BLaER1 (cell line): ENCODE measurements at regions not wholly inside any gene's neighbourhood (a gene's known extent, or its start where the extent isn't known, plus 50 kb on each side); places are given as distances from the start of the nearest gene placed in this dataset.

Experiments used
- H3K27ac ChIP-seq: shearing (Covaris generic); formaldehyde crosslinking; 2 replicates; pipeline ENCODE4 v1.8.1; 2022
- H3K27me3 ChIP-seq: shearing (Covaris generic); formaldehyde crosslinking; 2 replicates; pipeline ENCODE4 v1.8.1; 2022
- H3K36me3 ChIP-seq: shearing (Covaris generic); formaldehyde crosslinking; 2 replicates; pipeline ENCODE4 v1.8.1; 2022
- H3K4me1 ChIP-seq: shearing (Covaris generic); formaldehyde crosslinking; 2 replicates; pipeline ENCODE4 v1.8.1; 2022
- H3K4me2 ChIP-seq: shearing (Covaris generic); formaldehyde crosslinking; 2 replicates; pipeline ENCODE4 v1.8.1; 2022
- H3K4me3 ChIP-seq: shearing (Covaris generic); formaldehyde crosslinking; 2 replicates; pipeline ENCODE4 v1.8.1; 2022
- H3K9ac ChIP-seq: shearing (Covaris generic); formaldehyde crosslinking; 2 replicates; pipeline ENCODE4 v1.8.1; 2022
- H3K9me3 ChIP-seq: shearing (Covaris generic); formaldehyde crosslinking; 2 replicates; pipeline ENCODE4 v1.8.1; 2022
- H4K20me1 ChIP-seq: shearing (Covaris generic); formaldehyde crosslinking; 2 replicates; pipeline ENCODE4 v1.8.1; 2022
- Cebpa-rat ChIP-seq: shearing (Covaris generic); IDR thresholded peaks from 2 replicates; pipeline ENCODE4 v1.8.1; 2022

DNA sequence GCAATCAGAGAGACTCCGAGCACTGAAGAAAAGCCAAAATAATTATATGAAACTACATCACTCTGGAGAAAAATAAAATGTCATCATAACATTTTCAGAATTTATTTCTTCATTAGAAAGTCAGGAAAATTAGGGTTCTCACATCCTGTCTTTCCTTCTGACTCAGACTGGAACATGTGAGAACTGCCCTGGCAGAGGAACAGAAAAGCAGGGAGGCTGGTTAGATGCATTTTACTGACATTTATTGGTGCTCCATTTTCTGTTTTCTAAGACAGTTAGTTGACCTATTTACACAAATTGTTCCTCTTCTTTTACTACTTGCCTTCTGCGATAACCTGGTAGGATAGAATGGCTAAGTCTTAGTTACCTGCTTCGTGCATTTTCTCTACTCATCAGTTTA, 58.6 kb upstream of the ANK3 start:
- H3K4me3 ChIP-seq, result no peak overlapping the region
- H3K27ac ChIP-seq, result no peak overlapping the region
- H3K36me3 ChIP-seq, result no peaks in the 10 kb centered on the region
- no peak overlapping the region for H3K4me2 ChIP-seq
- no peak for TF ChIP-seq Cebpa-rat
- H3K9ac ChIP-seq, result no peak overlapping the region
- H3K9me3 ChIP-seq, result no peaks in the 10 kb centered on the region
- H3K4me1 ChIP-seq, result peaks cover 8% of the 10 kb centered on the region; the same call in 1 of the 2 replicates
- no peaks in the 10 kb centered on the region for H4K20me1 ChIP-seq
- H3K27me3 ChIP-seq, result no peaks in the 10 kb centered on the region

DNA sequence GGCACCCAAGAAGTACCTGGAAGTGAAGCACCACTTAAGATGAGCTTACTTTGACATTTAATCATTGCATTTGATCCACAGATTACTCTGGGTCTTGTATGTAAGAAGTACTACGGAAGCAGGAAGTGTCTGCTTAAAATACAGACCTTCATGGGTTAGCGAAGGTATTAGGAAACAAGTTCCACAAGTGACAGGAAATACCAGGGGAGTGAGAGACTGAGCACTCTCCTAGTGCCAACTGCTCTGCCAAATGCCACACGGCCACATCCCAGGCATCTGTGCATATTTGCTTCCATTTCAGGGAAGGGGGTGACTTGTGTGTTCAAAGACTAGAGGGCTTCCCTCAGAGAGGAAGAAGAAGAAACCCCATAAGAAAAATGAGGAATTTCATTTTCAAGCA, 57.2 kb upstream of the ANK3 start:
- no peaks in the 10 kb centered on the region for H3K27me3 ChIP-seq
- H3K27ac ChIP-seq, result no peak overlapping the region
- H3K4me2 ChIP-seq, result no peak overlapping the region
- peaks cover 8% of the 10 kb centered on the region; the same call in 1 of the 2 replicates for H3K4me1 ChIP-seq
- H3K9ac ChIP-seq, result no peak overlapping the region
- no peaks in the 10 kb centered on the region for H3K36me3 ChIP-seq
- TF ChIP-seq Cebpa-rat, result no peak
- H4K20me1 ChIP-seq, result no peaks in the 10 kb centered on the region
- H3K9me3 ChIP-seq, result no peaks in the 10 kb centered on the region
- H3K4me3 ChIP-seq, result no peak overlapping the region

DNA sequence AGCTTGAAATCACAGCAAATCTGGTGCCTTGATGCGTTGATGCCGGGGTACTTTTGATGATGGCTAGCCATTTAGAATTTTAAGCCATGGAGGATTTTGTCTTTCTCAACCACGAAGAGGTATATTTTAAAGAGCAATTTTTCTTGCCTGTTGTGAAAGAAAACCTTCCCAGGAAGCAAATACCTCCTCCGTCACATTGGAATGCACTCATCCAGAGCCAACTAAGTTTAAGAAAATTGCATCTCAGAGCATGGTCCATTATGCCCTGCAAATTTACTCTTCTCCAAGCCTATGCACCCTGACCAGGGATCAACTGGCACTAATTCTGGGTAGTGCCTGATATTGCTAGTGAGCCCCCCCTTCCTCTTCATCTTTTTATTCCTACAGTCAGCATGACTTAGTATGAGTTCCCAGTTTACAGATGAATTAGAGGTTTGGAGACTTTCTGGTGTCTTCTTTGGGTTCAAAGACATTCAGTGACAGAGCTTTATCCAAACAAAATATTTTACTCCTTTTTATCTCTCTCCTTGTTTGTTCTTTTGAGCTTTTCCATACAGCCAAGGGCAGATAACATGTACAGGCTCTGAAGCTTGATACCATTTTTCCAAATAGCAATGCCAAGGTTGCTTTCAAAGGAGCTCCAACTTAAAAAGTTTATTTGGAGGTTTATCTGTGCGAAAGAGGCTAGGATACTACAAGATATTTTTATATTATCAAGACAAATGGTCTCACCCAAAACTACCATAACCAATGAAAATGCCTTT, 56.6 kb upstream of the ANK3 start:
- Histone ChIP-seq H4K20me1 (no peaks in the 10 kb centered on the region), H3K4me3 (no peak overlapping the region), H3K9me3 (no peaks in the 10 kb centered on the region), H3K4me2 (no peak overlapping the region), H3K4me1 (peaks cover 8% of the 10 kb centered on the region; the same call in 1 of the 2 replicates), H3K36me3 (no peaks in the 10 kb centered on the region), H3K27ac (no peak overlapping the region), H3K27me3 (no peaks in the 10 kb centered on the region), H3K9ac (no peak overlapping the region)
- TF ChIP-seq Cebpa-rat, result no peak

DNA sequence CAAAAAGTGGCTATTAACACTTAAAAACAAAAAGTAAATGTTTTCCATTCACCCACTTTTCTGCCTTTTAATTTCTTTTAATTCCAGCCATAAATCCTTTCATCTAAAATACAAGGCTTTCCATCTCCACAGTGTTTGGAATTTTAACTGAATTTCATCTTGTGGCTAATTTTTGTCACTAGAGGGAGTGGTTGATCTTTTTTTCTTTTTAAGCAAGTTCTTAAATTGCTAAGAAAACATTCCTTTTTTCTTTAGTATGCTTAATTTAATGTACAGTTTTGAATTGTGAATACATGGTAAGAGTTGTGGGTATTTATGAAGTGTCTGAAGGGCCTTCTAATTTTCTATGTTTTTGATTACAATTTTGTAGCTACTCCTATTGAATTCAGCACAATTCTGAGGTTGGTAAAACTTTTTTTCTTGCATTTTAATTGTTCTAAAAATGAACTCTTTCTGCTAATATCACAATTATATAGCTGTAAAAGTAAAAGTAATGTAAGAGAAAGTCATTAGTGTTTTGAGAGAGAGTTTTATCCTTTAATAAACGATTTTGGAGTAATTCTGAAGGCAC, 54.9 kb upstream of the ANK3 start:
- no peaks in the 10 kb centered on the region for H3K27me3 ChIP-seq
- H3K36me3 ChIP-seq, result no peaks in the 10 kb centered on the region
- H3K4me2 ChIP-seq, result no peak overlapping the region
- H3K4me3 ChIP-seq, result no peak overlapping the region
- H3K9me3 ChIP-seq, result no peaks in the 10 kb centered on the region
- no peak overlapping the region for H3K9ac ChIP-seq
- no peak for TF ChIP-seq Cebpa-rat
- H4K20me1 ChIP-seq, result no peaks in the 10 kb centered on the region
- H3K27ac ChIP-seq, result no peak overlapping the region
- peaks cover 8% of the 10 kb centered on the region; the same call in 1 of the 2 replicates for H3K4me1 ChIP-seq

DNA sequence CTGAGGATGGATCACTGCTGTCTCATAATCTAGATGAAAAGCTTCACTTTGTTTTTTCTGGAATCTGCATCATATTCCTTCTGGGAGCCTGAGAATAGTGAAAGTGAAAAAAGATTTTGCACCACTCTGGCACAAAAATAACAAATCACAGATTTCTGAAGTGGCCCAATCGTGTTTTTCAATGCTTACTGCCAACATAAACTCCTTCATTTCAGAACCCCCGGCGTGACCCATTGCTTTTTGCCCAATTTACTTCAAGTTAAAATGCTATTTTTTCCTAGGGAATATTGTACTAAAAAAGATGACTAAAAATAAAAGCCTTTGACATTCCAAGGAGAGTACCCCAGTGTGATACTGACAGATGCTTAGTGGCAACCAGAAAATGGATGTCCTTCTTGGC, 53.7 kb upstream of the ANK3 start:
- Histone ChIP-seq H3K27ac (no peak overlapping the region), H3K9me3 (no peaks in the 10 kb centered on the region), H4K20me1 (no peaks in the 10 kb centered on the region), H3K9ac (no peak overlapping the region), H3K4me2 (no peak overlapping the region), H3K4me3 (no peak overlapping the region), H3K36me3 (no peaks in the 10 kb centered on the region), H3K4me1 (peaks cover 8% of the 10 kb centered on the region; the same call in 1 of the 2 replicates), H3K27me3 (no peaks in the 10 kb centered on the region)
- no peak for TF ChIP-seq Cebpa-rat

DNA sequence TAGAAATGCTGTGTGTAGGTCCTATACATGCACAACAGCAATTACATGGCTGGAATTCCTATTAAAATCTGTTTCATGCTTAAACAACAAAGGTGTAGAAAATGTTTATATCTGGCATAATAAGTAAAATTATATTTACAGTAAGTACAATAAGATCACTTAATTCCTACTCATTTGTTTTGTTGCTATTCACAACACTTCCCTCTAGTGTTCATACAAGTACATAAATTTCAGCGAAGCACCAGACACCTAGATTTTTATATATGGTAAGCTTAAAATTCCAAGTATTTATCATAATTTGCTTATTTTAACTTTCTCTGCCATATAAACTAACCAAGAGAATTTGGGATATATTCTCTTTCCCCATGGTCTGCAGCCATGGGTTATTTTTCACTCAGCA, 51.8 kb upstream of the ANK3 start:
- no peaks in the 10 kb centered on the region for H4K20me1 ChIP-seq
- no peak overlapping the region for H3K4me2 ChIP-seq
- H3K9ac ChIP-seq, result no peak overlapping the region
- H3K27ac ChIP-seq, result no peak overlapping the region
- no peaks in the 10 kb centered on the region for H3K36me3 ChIP-seq
- no peak for TF ChIP-seq Cebpa-rat
- H3K27me3 ChIP-seq, result no peaks in the 10 kb centered on the region
- H3K4me1 ChIP-seq, result no peaks in the 10 kb centered on the region
- H3K4me3 ChIP-seq, result no peak overlapping the region
- no peaks in the 10 kb centered on the region for H3K9me3 ChIP-seq

DNA sequence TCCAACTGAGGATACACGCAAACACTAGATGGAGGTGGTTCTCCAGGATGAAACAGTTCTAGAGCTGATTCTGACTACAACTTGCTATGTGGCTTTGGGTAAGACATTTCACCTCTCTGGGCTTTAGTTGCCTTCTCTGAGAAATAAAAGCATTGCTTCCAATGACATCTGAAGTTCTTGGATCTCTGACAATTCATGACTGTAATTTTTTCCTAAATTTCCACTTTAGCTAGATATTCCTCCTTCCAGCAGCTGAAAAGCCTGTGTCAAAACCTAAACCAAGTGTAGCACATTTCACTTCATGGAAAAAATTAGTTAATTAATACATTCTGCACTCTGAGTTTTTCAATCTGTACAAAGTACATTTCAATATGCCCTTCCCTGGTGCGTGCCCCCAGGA, 50.0 kb upstream of the ANK3 start:
- Histone ChIP-seq H3K9me3 (no peaks in the 10 kb centered on the region), H3K36me3 (no peaks in the 10 kb centered on the region), H3K4me2 (no peak overlapping the region), H3K27ac (no peak overlapping the region), H3K4me3 (no peak overlapping the region), H3K4me1 (no peaks in the 10 kb centered on the region), H4K20me1 (no peaks in the 10 kb centered on the region), H3K27me3 (no peaks in the 10 kb centered on the region), H3K9ac (no peak overlapping the region)
- TF ChIP-seq Cebpa-rat, result no peak
